Fibroblast of the aortic adventitia (primary cell): ENCODE measurements at regions not wholly inside any gene's neighbourhood (a gene's known extent, or its start where the extent isn't known, plus 50 kb on each side); places are given as distances from the start of the nearest gene placed in this dataset.
"Not testable (repeated sequence)": the region's sequence is repeated elsewhere in the genome, so short reads cannot be mapped to it uniquely, and the experiment has no call there.

Experiments
- DNase-seq: peaks from one replicate; pipeline ENCODE4 v3.0.0-alpha.2; 2010; ENCODE audit warnings: low read depth
- H3K4me3 ChIP-seq: 2 replicates; pipeline ENCODE4 v1.5.1; 2011; ENCODE audit warnings: low read depth, mild to moderate bottlenecking, control low read depth, low read length, moderate library complexity
- TF ChIP-seq, protein P1 (sequence below): IDR thresholded peaks from 2 replicates; pipeline ENCODE4 v1.5.1; 2011; ENCODE audit warnings: mild to moderate bottlenecking, low read length, control low read depth, inconsistent platforms; ENCODE audit not compliant: insufficient read depth

DNA sequence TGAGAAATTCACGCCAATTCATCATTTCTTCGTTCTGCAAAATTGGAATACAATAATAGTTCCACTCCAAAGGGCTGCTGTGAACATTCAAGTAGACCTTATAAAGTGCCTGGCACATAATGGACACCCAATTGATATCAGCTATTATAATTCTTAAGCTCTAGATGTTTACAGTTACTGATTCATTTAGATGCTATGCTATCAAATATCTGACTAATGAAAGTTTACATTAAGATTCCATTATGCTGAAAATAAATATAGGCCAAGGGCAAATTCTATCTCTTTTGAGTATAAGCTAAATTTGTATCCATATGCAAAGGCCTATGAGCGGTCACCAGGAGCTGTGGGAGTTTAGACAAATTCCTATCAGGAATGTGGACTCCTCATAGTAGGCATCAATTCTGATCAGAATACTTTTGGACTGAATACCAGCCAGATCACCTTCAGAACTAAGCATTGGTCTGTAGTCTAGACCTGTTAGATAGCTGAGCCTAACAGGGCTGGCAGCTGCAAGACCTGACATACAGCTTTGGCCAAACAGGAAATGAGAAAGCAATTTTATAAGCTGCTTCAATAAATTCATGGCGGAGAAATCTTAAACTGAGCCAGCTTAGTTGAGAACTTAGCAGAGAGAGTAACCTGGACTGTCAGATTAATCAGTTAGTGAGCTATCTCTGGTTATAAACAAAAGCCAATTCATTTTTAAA is 384.3 kb upstream of the ACTRT1 start:
- no peak for DNase-seq
- TF ChIP-seq, protein P1, sequence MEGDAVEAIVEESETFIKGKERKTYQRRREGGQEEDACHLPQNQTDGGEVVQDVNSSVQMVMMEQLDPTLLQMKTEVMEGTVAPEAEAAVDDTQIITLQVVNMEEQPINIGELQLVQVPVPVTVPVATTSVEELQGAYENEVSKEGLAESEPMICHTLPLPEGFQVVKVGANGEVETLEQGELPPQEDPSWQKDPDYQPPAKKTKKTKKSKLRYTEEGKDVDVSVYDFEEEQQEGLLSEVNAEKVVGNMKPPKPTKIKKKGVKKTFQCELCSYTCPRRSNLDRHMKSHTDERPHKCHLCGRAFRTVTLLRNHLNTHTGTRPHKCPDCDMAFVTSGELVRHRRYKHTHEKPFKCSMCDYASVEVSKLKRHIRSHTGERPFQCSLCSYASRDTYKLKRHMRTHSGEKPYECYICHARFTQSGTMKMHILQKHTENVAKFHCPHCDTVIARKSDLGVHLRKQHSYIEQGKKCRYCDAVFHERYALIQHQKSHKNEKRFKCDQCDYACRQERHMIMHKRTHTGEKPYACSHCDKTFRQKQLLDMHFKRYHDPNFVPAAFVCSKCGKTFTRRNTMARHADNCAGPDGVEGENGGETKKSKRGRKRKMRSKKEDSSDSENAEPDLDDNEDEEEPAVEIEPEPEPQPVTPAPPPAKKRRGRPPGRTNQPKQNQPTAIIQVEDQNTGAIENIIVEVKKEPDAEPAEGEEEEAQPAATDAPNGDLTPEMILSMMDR = no peak
- H3K4me3 ChIP-seq = no peak overlapping the region

DNA sequence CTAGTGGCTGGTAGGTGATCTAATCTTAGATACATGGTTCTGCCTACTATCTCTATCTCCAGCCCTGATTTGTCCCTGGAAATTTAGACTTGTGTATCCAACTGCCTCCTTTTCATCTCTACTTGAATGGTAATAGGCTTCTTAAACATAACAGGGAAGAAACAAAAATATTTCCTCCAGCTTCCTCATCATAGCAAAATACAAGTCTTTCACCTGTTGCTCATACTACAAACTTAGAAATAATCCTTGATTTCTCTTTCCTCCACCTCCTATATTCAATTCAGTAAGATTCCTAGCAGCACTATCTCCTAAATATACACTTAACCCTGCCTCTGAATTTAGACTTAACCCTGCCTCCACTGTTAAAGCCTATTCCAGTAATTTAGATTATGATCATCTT is 373.3 kb upstream of the ACTRT1 start:
- H3K4me3 ChIP-seq = no peak overlapping the region
- TF ChIP-seq, protein P1 = no peak
- DNase-seq = no peak

- TF ChIP-seq, protein P1 = no peak
- no peak overlapping the region for H3K4me3 ChIP-seq
- DNase-seq = no peak
Measured at GRCh38 chrX:128408842-128409241, 356.6 kb upstream of the ACTRT1 start.

GRCh38 chrX:128396601-128397000 is 344.4 kb upstream of the ACTRT1 start:
- no peak overlapping the region for H3K4me3 ChIP-seq
- DNase-seq = no peak
- TF ChIP-seq, protein P1 = no peak

- H3K4me3 ChIP-seq, DNase-seq: not testable (repeated sequence)
Measured at GRCh38 chrX:128383846-128384245, 331.6 kb upstream of the ACTRT1 start.

DNA sequence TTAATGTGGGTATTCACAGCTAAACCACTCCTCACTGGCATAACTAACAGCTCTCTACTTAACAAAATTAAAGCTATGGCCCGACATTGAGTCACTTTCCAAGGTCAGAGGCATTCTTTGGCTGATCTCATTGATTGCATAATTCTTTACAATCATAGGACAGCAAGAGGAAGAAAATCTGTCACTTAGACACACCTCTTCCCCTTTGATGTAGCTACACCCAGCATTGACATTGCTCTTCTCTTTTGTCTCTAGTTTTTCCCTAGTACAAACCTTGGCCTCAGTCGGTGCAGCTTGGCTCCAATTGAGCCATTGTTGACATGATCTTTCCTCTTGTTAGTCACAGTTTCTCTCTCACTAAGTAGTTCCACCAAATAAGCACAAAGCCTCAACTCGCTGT is 313.3 kb upstream of the ACTRT1 start:
- TF ChIP-seq, protein P1 = no peak
- no peak for DNase-seq
- no peak overlapping the region for H3K4me3 ChIP-seq

GRCh38 chrX:128335671-128336070 is 283.5 kb upstream of the ACTRT1 start:
- TF ChIP-seq, protein P1 = no peak
- H3K4me3 ChIP-seq = no peak overlapping the region
- no peak for DNase-seq
